GM18499 (cell line): ENCODE measurements at regions not wholly inside any gene's neighbourhood (a gene's known extent, or its start where the extent isn't known, plus 50 kb on each side); places are given as distances from the start of the nearest gene placed in this dataset.

Experiments used
- ATAC-seq: cut with Tn5 transposase; IDR thresholded peaks from one replicate; pipeline ENCODE4 v1.9.1; 2021; ENCODE audit warnings: moderate number of reproducible peaks; ENCODE audit not compliant: insufficient read depth, unreplicated experiment

GRCh38 chr10:90621577-90621976, 236.3 kb downstream of the HTR7 start:
- ATAC-seq: no peak

- ATAC-seq: no peak
These were observed 222.6 kb downstream of the HTR7 start for GRCh38 chr10:90635111-90635765.

DNA sequence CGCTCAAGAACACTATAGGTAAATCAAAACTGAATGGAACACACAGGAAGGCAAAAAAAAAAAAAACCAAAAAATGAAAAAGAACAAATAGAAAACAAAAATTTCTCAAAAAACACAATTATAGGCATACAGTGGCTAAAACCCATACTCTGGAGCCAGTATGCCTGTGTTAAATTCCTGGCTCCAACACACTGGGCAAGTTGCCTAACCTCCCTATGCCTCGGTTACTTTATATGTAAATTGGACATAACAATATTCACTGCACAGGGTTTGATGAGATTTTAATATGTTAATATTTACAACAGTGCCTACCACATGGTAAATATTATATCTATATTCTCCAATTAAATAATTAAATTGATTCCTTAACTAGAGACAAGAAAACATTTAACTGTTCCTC, 217.1 kb downstream of the HTR7 start:
- ATAC-seq: no peak

GRCh38 chr10:90641731-90642130, 216.1 kb downstream of the HTR7 start:
- ATAC-seq: no peak

- no peak for ATAC-seq
These were observed 215.7 kb downstream of the HTR7 start for GRCh38 chr10:90642136-90642535.

- no peak for ATAC-seq
These were observed 215.2 kb downstream of the HTR7 start for GRCh38 chr10:90642650-90643049.

- no peak for ATAC-seq
These were observed 213.7 kb downstream of the HTR7 start for GRCh38 chr10:90644165-90644564.

DNA sequence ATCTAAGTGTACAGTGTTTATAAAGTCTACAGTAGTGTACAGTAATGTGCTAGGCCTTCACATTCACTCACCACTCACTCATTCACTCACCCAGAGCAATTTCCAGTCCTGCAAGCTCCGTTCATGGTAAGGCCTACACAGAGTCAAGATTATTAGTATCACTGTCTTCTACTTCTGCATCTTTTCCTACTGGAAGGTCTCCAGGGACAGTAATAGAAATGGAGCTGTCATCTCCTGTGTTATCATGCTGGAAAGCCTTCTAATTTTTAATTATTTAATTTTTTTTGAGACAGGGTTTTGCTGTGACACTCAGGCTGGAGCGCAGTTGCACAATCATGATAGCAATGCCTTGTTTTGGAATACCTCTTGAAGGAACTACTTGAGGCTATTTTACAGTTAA, 207.0 kb downstream of the HTR7 start:
- no peak for ATAC-seq

DNA sequence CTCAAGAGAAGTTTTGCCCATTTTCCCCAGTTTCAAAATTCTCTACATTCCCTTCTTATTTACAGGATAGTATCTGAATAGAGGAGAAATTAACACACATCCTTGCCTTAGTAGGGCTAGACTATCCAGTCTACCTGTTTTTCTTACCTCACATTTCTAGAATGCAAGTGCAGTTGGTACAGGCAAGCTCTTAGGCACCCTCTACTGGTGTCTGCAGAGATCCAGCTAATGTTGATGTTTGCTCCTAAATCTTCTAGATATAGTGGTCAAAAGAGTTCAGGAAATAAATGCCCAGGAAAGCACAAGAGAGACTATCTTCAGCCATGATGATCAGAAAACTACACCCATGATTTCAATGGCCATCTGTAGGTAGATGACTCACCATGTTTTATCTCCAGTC, 205.3 kb downstream of the HTR7 start:
- no peak for ATAC-seq

- ATAC-seq: no peak
These were observed 199.0 kb downstream of the HTR7 start for GRCh38 chr10:90658791-90659190.

DNA sequence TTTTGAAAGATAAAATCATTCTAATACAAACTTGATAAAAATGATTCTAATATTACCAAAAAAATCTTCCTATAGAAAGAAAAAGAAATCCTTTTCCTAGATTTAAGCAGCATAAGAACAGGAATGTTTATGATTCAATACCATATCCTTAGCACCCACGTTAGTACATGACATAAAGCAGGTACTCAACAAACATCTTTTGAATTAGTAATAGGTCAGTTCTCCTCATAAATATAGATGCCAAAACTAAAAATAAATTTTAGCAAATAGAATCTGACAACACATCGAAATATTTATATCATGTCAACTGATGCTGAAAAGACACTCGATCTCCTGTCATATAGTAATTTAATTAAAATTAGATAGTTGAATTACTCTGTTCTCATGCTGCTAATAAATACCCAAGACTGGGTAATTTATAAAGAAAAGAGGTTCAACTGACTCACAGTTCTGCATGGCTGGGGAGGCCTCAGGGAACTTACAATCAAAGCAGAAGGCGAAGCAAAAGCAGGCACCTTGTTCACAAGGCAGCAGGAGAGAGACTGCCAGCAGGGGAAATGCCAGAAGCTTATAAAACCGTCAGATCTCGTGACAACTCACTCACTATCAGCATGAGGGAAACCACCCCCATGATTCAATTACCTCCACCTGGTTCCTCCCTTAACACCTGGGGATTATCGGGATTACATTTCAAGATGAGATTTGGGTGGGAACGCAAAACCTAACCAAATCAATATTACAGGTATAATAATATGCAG, 191.8 kb downstream of the HTR7 start:
- no peak for ATAC-seq

GRCh38 chr10:90674461-90674860, 183.4 kb downstream of the HTR7 start:
- ATAC-seq: no peak

GRCh38 chr10:90674928-90675327, 182.9 kb downstream of the HTR7 start:
- no peak for ATAC-seq

GRCh38 chr10:90675621-90676020, 182.2 kb downstream of the HTR7 start:
- ATAC-seq: no peak
